DND-41 (cell line): ENCODE measurements at regions not wholly inside any gene's neighbourhood (a gene's known extent, or its start where the extent isn't known, plus 50 kb on each side); places are given as distances from the start of the nearest gene placed in this dataset.

Source experiments
- EZH2 ChIP-seq: IDR thresholded peaks from 3 replicates; pipeline ENCODE4 v1.6.1; 2012; ENCODE audit warnings: borderline replicate concordance, low read depth, mild to moderate bottlenecking, moderate library complexity, low read length, inconsistent platforms; ENCODE audit not compliant: severe bottlenecking
- TF ChIP-seq, protein P1 (sequence below): IDR thresholded peaks from 2 replicates; pipeline ENCODE4 v1.5.1; 2012; ENCODE audit warnings: borderline replicate concordance, low read length, moderate library complexity, mild to moderate bottlenecking; ENCODE audit not compliant: poor library complexity, severe bottlenecking; ENCODE audit errors: extremely low read depth

GRCh38 chr9:80144406-80144805 is 572.6 kb downstream of the TLE4 start:
- TF ChIP-seq, protein P1, sequence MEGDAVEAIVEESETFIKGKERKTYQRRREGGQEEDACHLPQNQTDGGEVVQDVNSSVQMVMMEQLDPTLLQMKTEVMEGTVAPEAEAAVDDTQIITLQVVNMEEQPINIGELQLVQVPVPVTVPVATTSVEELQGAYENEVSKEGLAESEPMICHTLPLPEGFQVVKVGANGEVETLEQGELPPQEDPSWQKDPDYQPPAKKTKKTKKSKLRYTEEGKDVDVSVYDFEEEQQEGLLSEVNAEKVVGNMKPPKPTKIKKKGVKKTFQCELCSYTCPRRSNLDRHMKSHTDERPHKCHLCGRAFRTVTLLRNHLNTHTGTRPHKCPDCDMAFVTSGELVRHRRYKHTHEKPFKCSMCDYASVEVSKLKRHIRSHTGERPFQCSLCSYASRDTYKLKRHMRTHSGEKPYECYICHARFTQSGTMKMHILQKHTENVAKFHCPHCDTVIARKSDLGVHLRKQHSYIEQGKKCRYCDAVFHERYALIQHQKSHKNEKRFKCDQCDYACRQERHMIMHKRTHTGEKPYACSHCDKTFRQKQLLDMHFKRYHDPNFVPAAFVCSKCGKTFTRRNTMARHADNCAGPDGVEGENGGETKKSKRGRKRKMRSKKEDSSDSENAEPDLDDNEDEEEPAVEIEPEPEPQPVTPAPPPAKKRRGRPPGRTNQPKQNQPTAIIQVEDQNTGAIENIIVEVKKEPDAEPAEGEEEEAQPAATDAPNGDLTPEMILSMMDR = no peak
- no peak for TF ChIP-seq EZH2
